ENCODE measurements at regions not wholly inside any gene's neighbourhood (a gene's known extent, or its start where the extent isn't known, plus 50 kb on each side); places are given as distances from the start of the nearest gene placed in this dataset.
"Not testable (repeated sequence)": the region's sequence is repeated elsewhere in the genome, so short reads cannot be mapped to it uniquely, and the experiment has no call there.

- Mint-ChIP-seq H3K36me3 (no peaks in the 10 kb centered on the region), H3K4me1 (no peaks in the 10 kb centered on the region), H3K27ac (no peak overlapping the region), H3K4me3 (no peak overlapping the region), H3K9me3 (no peaks in the 10 kb centered on the region), H3K27me3 (peaks cover 0 to 2% (median 0%) of the 10 kb centered on the region in 5 donors)
- ChIA-PET POLR2A (no interaction called here), CTCF (no interaction called here)
- Histone ChIP-seq H3K27me3 (ENCODE audit: control insufficient read depth in 2 of 2, insufficient read depth in 2 of 2, low read length in 2 of 2) (no peaks in the 10 kb centered on the region), H3K4me3 (ENCODE audit: low read length) (no peak overlapping the region), H3K9me3 (ENCODE audit: control insufficient read depth in 2 of 3, low read length in 3 of 3) (no peaks in the 10 kb centered on the region), H3K36me3 (ENCODE audit: control insufficient read depth in 2 of 3, insufficient read depth in 3 of 3, low read length in 3 of 3) (no peaks in the 10 kb centered on the region), H3K27ac (ENCODE audit: low read depth, low read length) (no peak overlapping the region), H3K4me1 (ENCODE audit: control insufficient read depth in 2 of 2, insufficient read depth in 2 of 2, low read length in 2 of 2) (no peaks in the 10 kb centered on the region)
- intact Hi-C loops (cut with micrococcal nuclease): no loop called here
- DNase-seq (no peak), ATAC-seq (no peak)
These were observed 143.1 kb downstream of the ARRDC4 start for GRCh38 chr15:98103570-98103969.

- CTCF ChIA-PET; H3K27ac ChIP-seq (ENCODE audit: low read depth, low read length); H3K9me3 ChIP-seq (ENCODE audit: control insufficient read depth in 2 of 3, low read length in 3 of 3); H3K27ac Mint-ChIP-seq; H3K4me1 ChIP-seq (ENCODE audit: control insufficient read depth in 2 of 2, insufficient read depth in 2 of 2, low read length in 2 of 2); H3K4me3 Mint-ChIP-seq; H3K9me3 Mint-ChIP-seq; H3K4me3 ChIP-seq (ENCODE audit: low read length); H3K27me3 Mint-ChIP-seq; POLR2A ChIA-PET; ATAC-seq; H3K36me3 ChIP-seq (ENCODE audit: control insufficient read depth in 2 of 3, insufficient read depth in 3 of 3, low read length in 3 of 3); H3K36me3 Mint-ChIP-seq; H3K27me3 ChIP-seq (ENCODE audit: control insufficient read depth in 2 of 2, insufficient read depth in 2 of 2, low read length in 2 of 2); DNase-seq; H3K4me1 Mint-ChIP-seq; intact Hi-C loops (cut with micrococcal nuclease): not testable (repeated sequence)
These were observed 144.1 kb downstream of the ARRDC4 start for GRCh38 chr15:98104386-98105151.

GRCh38 chr15:98106615-98107194, 146.2 kb downstream of the ARRDC4 start:
- H3K36me3 ChIP-seq (ENCODE audit: control insufficient read depth in 2 of 3, insufficient read depth in 3 of 3, low read length in 3 of 3); intact Hi-C loops (cut with micrococcal nuclease); POLR2A ChIA-PET; CTCF ChIA-PET; H3K9me3 Mint-ChIP-seq; H3K27me3 ChIP-seq (ENCODE audit: control insufficient read depth in 2 of 2, insufficient read depth in 2 of 2, low read length in 2 of 2); H3K4me1 ChIP-seq (ENCODE audit: control insufficient read depth in 2 of 2, insufficient read depth in 2 of 2, low read length in 2 of 2); H3K4me3 ChIP-seq (ENCODE audit: low read length); H3K4me1 Mint-ChIP-seq; ATAC-seq; H3K36me3 Mint-ChIP-seq; DNase-seq; H3K9me3 ChIP-seq (ENCODE audit: control insufficient read depth in 2 of 3, low read length in 3 of 3); H3K27ac Mint-ChIP-seq; H3K27ac ChIP-seq (ENCODE audit: low read depth, low read length); H3K4me3 Mint-ChIP-seq: not testable (repeated sequence)
- peaks cover 0 to 15% (median 11%) of the 10 kb centered on the region in 5 donors for H3K27me3 Mint-ChIP-seq

- no peak overlapping the region for H3K27ac Mint-ChIP-seq
- Histone ChIP-seq H3K4me3 (ENCODE audit: low read length) (no peak overlapping the region), H3K9me3 (ENCODE audit: control insufficient read depth in 2 of 3, low read length in 3 of 3) (no peaks in the 10 kb centered on the region), H3K27me3 (ENCODE audit: control insufficient read depth in 2 of 2, insufficient read depth in 2 of 2, low read length in 2 of 2) (no peaks in the 10 kb centered on the region), H3K27ac (ENCODE audit: low read depth, low read length) (no peak overlapping the region), H3K4me1 (ENCODE audit: control insufficient read depth in 2 of 2, insufficient read depth in 2 of 2, low read length in 2 of 2) (no peaks in the 10 kb centered on the region), H3K36me3 (ENCODE audit: control insufficient read depth in 2 of 3, insufficient read depth in 3 of 3, low read length in 3 of 3) (no peaks in the 10 kb centered on the region)
- H3K9me3 Mint-ChIP-seq: peaks cover 0 to 4% (median 0%) of the 10 kb centered on the region in 11 donors
- peaks cover 0 to 2% (median 0%) of the 10 kb centered on the region in 7 donors for H3K4me1 Mint-ChIP-seq
- ATAC-seq (no peak), DNase-seq (no peak)
- intact Hi-C loops (cut with micrococcal nuclease): no loop called here
- peaks cover 0 to 15% (median 13%) of the 10 kb centered on the region in 5 donors for H3K27me3 Mint-ChIP-seq
- POLR2A ChIA-PET: no interaction called here
- no peaks in the 10 kb centered on the region for H3K36me3 Mint-ChIP-seq
- H3K4me3 Mint-ChIP-seq: no peak overlapping the region
- CTCF ChIA-PET: no interaction called here
These were observed 151.3 kb downstream of the ARRDC4 start for GRCh38 chr15:98111806-98112205.

GRCh38 chr15:98113327-98113726, 152.8 kb downstream of the ARRDC4 start:
- peaks cover 0 to 7% (median 0%) of the 10 kb centered on the region in 11 donors for H3K9me3 Mint-ChIP-seq
- CTCF ChIA-PET: no interaction called here
- no peaks in the 10 kb centered on the region for H3K9me3 ChIP-seq (ENCODE audit: control insufficient read depth in 2 of 3, low read length in 3 of 3)
- POLR2A ChIA-PET: no interaction called here
- no peak overlapping the region for H3K4me3 ChIP-seq (ENCODE audit: low read length)
- no peaks in the 10 kb centered on the region for H3K4me1 ChIP-seq (ENCODE audit: control insufficient read depth in 2 of 2, insufficient read depth in 2 of 2, low read length in 2 of 2)
- peaks cover 0 to 2% (median 0%) of the 10 kb centered on the region in 7 donors for H3K4me1 Mint-ChIP-seq
- intact Hi-C loops (cut with micrococcal nuclease): no loop called here
- H3K4me3 Mint-ChIP-seq: no peak overlapping the region
- H3K36me3 Mint-ChIP-seq: no peaks in the 10 kb centered on the region
- H3K27me3 Mint-ChIP-seq: peaks cover 0 to 15% (median 13%) of the 10 kb centered on the region in 5 donors
- no peak overlapping the region for H3K27ac ChIP-seq (ENCODE audit: low read depth, low read length)
- H3K27me3 ChIP-seq (ENCODE audit: control insufficient read depth in 2 of 2, insufficient read depth in 2 of 2, low read length in 2 of 2): no peaks in the 10 kb centered on the region
- no peak overlapping the region for H3K27ac Mint-ChIP-seq
- ATAC-seq (no peak), DNase-seq (no peak)
- no peaks in the 10 kb centered on the region for H3K36me3 ChIP-seq (ENCODE audit: control insufficient read depth in 2 of 3, insufficient read depth in 3 of 3, low read length in 3 of 3)

- no peak overlapping the region for H3K4me3 ChIP-seq (ENCODE audit: low read length)
- no peaks in the 10 kb centered on the region for H3K36me3 Mint-ChIP-seq
- H3K4me1 ChIP-seq (ENCODE audit: control insufficient read depth in 2 of 2, insufficient read depth in 2 of 2, low read length in 2 of 2): no peaks in the 10 kb centered on the region
- no peak overlapping the region for H3K27ac ChIP-seq (ENCODE audit: low read depth, low read length)
- no peak for ATAC-seq
- intact Hi-C loops (cut with micrococcal nuclease): no loop called here
- no peak for DNase-seq
- peaks cover 2 to 11% (median 10%) of the 10 kb centered on the region in 5 donors for H3K27me3 Mint-ChIP-seq
- H3K4me1 Mint-ChIP-seq: peaks cover 0 to 2% (median 0%) of the 10 kb centered on the region in 7 donors
- ChIA-PET CTCF (no interaction called here), POLR2A (no interaction called here)
- H3K9me3 Mint-ChIP-seq: peaks cover 0 to 5% (median 2%) of the 10 kb centered on the region in 11 donors
- H3K9me3 ChIP-seq (ENCODE audit: control insufficient read depth in 2 of 3, low read length in 3 of 3): no peaks in the 10 kb centered on the region
- no peaks in the 10 kb centered on the region for H3K36me3 ChIP-seq (ENCODE audit: control insufficient read depth in 2 of 3, insufficient read depth in 3 of 3, low read length in 3 of 3)
- no peak overlapping the region for H3K4me3 Mint-ChIP-seq
- no peaks in the 10 kb centered on the region for H3K27me3 ChIP-seq (ENCODE audit: control insufficient read depth in 2 of 2, insufficient read depth in 2 of 2, low read length in 2 of 2)
- no peak overlapping the region for H3K27ac Mint-ChIP-seq
These were observed 160.1 kb downstream of the ARRDC4 start for GRCh38 chr15:98120561-98120960.

- no peaks in the 10 kb centered on the region for H3K27me3 ChIP-seq (ENCODE audit: control insufficient read depth in 2 of 2, insufficient read depth in 2 of 2, low read length in 2 of 2)
- H3K27me3 Mint-ChIP-seq: peaks cover 2 to 11% (median 10%) of the 10 kb centered on the region in 5 donors
- H3K27ac ChIP-seq (ENCODE audit: low read depth, low read length): no peak overlapping the region
- H3K36me3 Mint-ChIP-seq: no peaks in the 10 kb centered on the region
- no peak overlapping the region for H3K4me3 Mint-ChIP-seq
- H3K36me3 ChIP-seq (ENCODE audit: control insufficient read depth in 2 of 3, insufficient read depth in 3 of 3, low read length in 3 of 3): no peaks in the 10 kb centered on the region
- ChIA-PET CTCF (no interaction called here), POLR2A (no interaction called here)
- no peak overlapping the region for H3K27ac Mint-ChIP-seq
- no peaks in the 10 kb centered on the region for H3K9me3 ChIP-seq (ENCODE audit: control insufficient read depth in 2 of 3, low read length in 3 of 3)
- H3K4me1 Mint-ChIP-seq: peaks cover 0 to 2% (median 0%) of the 10 kb centered on the region in 7 donors
- ATAC-seq: no peak
- DNase-seq: no peak
- H3K4me1 ChIP-seq (ENCODE audit: control insufficient read depth in 2 of 2, insufficient read depth in 2 of 2, low read length in 2 of 2): no peaks in the 10 kb centered on the region
- H3K4me3 ChIP-seq (ENCODE audit: low read length): no peak overlapping the region
- H3K9me3 Mint-ChIP-seq: peaks cover 0 to 5% (median 2%) of the 10 kb centered on the region in 11 donors
- intact Hi-C loops (cut with micrococcal nuclease): no loop called here
These were observed 161.0 kb downstream of the ARRDC4 start for GRCh38 chr15:98121536-98121935.
